Activated CD8-positive, alpha-beta T cell treated with anti-CD3 and anti-CD28 coated beads for 36 hours (primary cell): ENCODE measurements at regions not wholly inside any gene's neighbourhood (a gene's known extent, or its start where the extent isn't known, plus 50 kb on each side); places are given as distances from the start of the nearest gene placed in this dataset.

Experiments used
- ATAC-seq: fragments of 200-7000 bp; cut with Tn5 transposase; one replicate; pipeline ENCODE4 v1.10.0; 2021; ENCODE audit warnings: mild to moderate bottlenecking, moderate library complexity
- CTCF ChIA-PET: fragments of 350-600 bp; sonication (Branson Sonifier 250); formaldehyde crosslinking; loops from one replicate; lab custom pipeline; 2021; ENCODE audit warnings: antibody characterized with exemption; lab: Charles Lee
- POLR2A ChIA-PET: fragments of 350-600 bp; sonication (Branson Sonifier 250); formaldehyde crosslinking; loops from one replicate; lab custom pipeline; 2021; ENCODE audit warnings: antibody characterized with exemption; lab: Charles Lee
- DNase-seq: peaks from one replicate; pipeline ENCODE4 v3.0.0-alpha.2; 2020
- H3K27ac Mint-ChIP-seq: one replicate; pipeline ENCODE4 v1.8.0; 2021; ENCODE audit warnings: mild to moderate bottlenecking, mixed read lengths
- H3K27me3 Mint-ChIP-seq: one replicate; pipeline ENCODE4 v1.8.0; 2021; ENCODE audit warnings: mixed read lengths
- H3K36me3 Mint-ChIP-seq: one replicate; pipeline ENCODE4 v1.8.0; 2021; ENCODE audit warnings: low read depth, mixed read lengths
- H3K4me1 Mint-ChIP-seq: one replicate; pipeline ENCODE4 v1.8.0; 2021; ENCODE audit warnings: low read depth, mixed read lengths
- H3K4me3 Mint-ChIP-seq: one replicate; pipeline ENCODE4 v1.8.0; 2021; ENCODE audit warnings: mild to moderate bottlenecking, moderate library complexity, mixed read lengths
- H3K9me3 Mint-ChIP-seq: one replicate; pipeline ENCODE4 v1.8.0; 2021; ENCODE audit warnings: mixed read lengths
- intact Hi-C: fragments of 100-400 bp; cut with micrococcal nuclease; formaldehyde crosslinking; loops from one replicate; pipeline ENCODE4 v1.10.0; 2022
- TF ChIP-seq, protein P1 (sequence below): fragments of 200-600 bp; IDR thresholded peaks from one replicate; pipeline ENCODE4 v1.8.0; 2022; ENCODE audit warnings: antibody characterized with exemption, mild to moderate bottlenecking

- DNase-seq (no peak), ATAC-seq (no peak)
- TF ChIP-seq, protein P1, sequence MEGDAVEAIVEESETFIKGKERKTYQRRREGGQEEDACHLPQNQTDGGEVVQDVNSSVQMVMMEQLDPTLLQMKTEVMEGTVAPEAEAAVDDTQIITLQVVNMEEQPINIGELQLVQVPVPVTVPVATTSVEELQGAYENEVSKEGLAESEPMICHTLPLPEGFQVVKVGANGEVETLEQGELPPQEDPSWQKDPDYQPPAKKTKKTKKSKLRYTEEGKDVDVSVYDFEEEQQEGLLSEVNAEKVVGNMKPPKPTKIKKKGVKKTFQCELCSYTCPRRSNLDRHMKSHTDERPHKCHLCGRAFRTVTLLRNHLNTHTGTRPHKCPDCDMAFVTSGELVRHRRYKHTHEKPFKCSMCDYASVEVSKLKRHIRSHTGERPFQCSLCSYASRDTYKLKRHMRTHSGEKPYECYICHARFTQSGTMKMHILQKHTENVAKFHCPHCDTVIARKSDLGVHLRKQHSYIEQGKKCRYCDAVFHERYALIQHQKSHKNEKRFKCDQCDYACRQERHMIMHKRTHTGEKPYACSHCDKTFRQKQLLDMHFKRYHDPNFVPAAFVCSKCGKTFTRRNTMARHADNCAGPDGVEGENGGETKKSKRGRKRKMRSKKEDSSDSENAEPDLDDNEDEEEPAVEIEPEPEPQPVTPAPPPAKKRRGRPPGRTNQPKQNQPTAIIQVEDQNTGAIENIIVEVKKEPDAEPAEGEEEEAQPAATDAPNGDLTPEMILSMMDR: no peak
- intact Hi-C loops: no loop called here
- Mint-ChIP-seq H3K27ac (no peak overlapping the region), H3K36me3 (no peaks in the 10 kb centered on the region), H3K4me1 (no peaks in the 10 kb centered on the region), H3K4me3 (no peak overlapping the region), H3K9me3 (peaks cover 9% of the 10 kb centered on the region), H3K27me3 (no peaks in the 10 kb centered on the region)
- ChIA-PET CTCF (no interaction called here), POLR2A (no interaction called here)
These were observed 353.6 kb downstream of the LRFN5 start for GRCh38 chr14:41960281-41960680.

DNA sequence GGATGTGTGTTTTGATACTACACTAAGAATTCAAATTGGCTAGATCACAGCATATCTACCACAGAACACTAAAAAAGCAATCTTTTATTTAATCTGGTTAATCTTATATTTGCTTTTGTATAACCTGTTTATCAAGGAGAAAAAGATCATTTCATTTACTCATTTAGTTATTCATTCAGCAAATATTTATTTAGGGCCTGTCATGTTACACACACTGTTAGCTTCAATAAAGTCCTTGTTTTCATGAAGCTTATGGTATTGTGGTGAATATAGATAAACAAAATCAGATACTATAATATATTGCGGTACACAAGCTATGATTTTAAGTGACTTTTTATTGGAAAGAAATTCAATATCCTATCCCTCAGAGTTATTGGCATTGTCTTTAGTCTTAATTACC lies 350.8 kb downstream of the LRFN5 start:
- intact Hi-C loops: no loop called here
- no peak for ATAC-seq
- Mint-ChIP-seq H3K4me3 (no peak overlapping the region), H3K27ac (no peak overlapping the region), H3K4me1 (no peaks in the 10 kb centered on the region), H3K27me3 (no peaks in the 10 kb centered on the region), H3K9me3 (peaks cover 3% of the 10 kb centered on the region), H3K36me3 (no peaks in the 10 kb centered on the region)
- TF ChIP-seq, protein P1: no peak
- DNase-seq: no peak
- CTCF ChIA-PET: no interaction called here
- POLR2A ChIA-PET: no interaction called here
